Amygdala (tissue), 56 donors: ENCODE measurements at regions not wholly inside any gene's neighbourhood (a gene's known extent, or its start where the extent isn't known, plus 50 kb on each side); places are given as distances from the start of the nearest gene placed in this dataset.

Experiments used
- DNase-seq, 56 donors: peaks; one replicate each; lab custom pipeline; 2025; lab: John Stamatoyannopoulos, UW

- DNase-seq, result no peak
Measured at GRCh38 chr11:10386861-10387205, 68.2 kb upstream of the AMPD3 start.

- no peak for DNase-seq
Measured at GRCh38 chr11:10387206-10388083, 67.6 kb upstream of the AMPD3 start.

DNA sequence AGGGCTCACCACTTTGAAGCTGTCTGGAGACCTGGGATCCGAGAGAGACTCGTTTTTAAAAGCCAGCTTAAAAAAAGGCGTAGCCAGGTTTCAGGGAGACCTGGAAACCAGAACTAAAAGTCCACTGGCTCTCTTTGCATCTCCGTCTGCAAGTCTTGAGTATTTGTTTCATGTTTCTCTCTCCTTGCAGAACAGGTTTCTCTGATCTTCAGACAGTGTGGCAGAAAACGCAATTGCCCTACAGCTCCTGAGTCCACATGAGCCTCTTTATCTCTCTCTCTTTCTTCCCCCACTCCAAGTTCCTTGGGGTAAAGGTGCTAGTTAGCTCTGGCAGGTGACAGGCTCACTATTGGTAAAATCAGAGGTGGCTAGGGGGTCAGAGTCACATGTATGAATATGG lies 67.0 kb upstream of the AMPD3 start:
- DNase-seq, result no peak

GRCh38 chr11:10388574-10388973 lies 66.5 kb upstream of the AMPD3 start:
- DNase-seq, result no peak

GRCh38 chr11:10390375-10390774 lies 64.7 kb upstream of the AMPD3 start:
- no peak for DNase-seq

DNA sequence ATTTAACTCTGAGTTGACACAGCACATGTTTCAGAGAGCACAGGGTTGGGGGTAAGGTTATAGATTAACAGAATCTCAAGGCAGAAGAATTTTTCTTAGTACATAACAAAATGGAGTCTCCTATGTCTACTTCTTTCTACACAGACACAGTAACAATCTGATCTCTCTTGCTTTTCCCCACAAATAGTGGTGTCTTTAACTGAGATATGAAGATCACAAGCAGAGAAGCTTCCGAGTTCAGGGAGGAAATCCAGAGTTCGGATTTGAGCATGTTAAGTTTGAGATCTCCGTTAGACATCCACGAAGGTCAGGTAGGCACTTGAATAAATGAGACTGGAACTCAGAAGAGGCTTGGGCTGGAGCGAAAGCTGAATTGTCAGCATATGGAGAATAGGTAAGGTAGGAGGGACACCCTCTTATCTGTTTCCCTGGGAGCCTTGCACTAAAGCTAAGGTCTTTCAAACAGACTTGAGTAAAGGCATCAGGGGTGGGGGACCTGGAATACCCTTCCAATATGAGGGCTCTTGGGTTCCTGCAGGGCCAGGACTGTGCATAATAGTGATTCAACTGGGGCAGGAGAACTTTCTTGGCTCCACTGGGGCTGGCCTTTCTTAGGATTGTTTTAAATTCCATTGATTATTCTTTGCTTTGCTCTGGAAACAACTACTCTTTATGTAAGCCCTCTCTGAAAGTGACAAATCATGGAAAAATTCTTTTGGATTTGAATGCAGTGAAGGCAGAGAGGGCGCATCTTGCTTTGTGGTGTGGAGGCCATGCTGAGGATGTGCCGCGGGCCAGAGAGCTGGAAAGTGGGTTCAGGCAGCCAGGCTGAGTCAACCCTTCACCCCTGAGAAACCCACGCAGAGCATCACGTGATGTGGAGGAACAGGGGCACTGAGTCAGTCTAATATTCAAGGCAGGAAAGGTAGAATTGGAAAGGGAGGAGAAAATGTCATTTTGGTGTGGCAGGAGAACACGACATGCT lies 62.7 kb upstream of the AMPD3 start:
- DNase-seq, result no peak

GRCh38 chr11:10394229-10395101 lies 60.6 kb upstream of the AMPD3 start:
- DNase-seq, result peak in 1 of 56 donors; percentile 8

DNA sequence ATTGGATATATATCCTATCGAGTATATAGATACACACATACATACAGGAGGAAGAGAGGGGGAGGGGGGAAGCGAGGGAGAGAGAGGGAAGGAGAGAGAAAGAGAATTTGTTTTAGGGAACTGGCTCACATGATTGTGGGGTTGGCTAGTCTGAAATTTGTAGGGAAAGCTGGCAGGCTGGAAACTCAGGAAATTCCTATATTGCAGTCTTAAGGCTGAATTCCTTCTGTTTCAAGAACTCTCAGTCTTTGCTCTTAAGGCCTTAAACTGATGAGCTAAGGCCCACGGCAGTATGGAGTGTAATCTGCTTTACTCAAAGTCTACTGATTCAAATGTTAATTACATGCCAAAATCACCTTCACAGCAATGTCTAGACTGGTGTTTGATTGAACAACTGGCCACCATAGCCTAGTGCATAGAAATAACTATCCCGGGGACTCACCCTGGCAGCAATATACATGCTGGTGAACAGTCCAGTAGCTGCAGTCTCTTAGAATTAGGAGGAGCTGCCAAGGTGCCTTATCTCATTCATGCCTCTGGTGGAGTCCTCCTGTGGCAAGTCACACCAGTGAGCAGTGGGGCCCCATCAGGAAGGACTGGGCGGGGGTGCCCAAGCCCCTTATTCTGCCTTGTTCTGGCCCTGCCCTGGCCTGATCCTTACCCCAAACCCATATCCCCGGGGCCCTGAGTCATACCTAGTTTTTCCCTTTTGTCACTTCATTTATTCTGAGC lies 59.7 kb upstream of the AMPD3 start:
- no peak for DNase-seq

DNA sequence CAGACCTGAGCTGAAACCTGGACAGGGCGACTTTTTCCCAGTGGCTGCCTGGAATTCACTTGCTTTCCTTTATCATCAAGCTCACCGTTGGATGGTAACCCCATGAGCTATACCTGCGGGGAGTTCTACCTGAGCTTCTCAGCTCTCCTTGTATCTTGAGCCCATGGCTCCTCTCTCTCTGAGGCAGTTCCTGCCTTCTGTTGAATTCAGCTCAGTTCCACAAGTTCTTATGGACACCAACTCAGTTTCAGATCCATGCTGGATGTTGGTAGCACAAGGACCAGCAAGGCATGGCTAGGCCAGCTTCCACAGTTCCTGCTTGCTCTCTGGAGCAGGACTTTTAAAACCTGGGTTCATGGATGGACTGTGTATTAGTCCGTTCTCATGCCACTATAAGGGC lies 58.3 kb upstream of the AMPD3 start:
- no peak for DNase-seq

GRCh38 chr11:10397226-10397987 lies 57.7 kb upstream of the AMPD3 start:
- DNase-seq, result no peak

GRCh38 chr11:10398525-10398924 lies 56.5 kb upstream of the AMPD3 start:
- DNase-seq, result no peak

DNA sequence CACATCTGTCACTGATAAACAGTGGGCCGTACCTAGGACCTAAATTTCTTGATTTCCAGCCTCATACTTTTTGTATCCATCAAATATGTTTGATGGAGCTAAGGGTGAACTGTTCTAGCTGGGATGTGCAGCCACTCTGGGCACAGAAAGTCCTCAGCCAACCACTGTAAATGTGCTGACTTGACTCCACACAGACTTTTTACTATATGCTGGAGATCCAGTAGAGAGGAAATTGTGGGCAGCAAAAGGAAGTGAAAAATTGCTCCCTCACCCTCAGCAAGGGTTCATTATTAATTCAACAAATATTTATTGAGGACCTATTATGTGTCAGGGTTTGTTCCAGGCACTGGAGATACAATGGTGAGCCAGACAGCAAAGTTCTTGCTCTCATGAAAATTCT lies 54.2 kb upstream of the AMPD3 start:
- peak in 1 of 56 donors; percentile 17 for DNase-seq

- no peak for DNase-seq
Measured at GRCh38 chr11:10401256-10401655, 53.8 kb upstream of the AMPD3 start.

- peak in 1 of 56 donors; percentile 27 for DNase-seq
Measured at GRCh38 chr11:10401696-10402392, 53.2 kb upstream of the AMPD3 start.
